CD4-positive, alpha-beta T cell treated with Interleukin-15 for 1 hour (primary cell): ENCODE measurements at regions not wholly inside any gene's neighbourhood (a gene's known extent, or its start where the extent isn't known, plus 50 kb on each side); places are given as distances from the start of the nearest gene placed in this dataset.
"Not testable (repeated sequence)": the region's sequence is repeated elsewhere in the genome, so short reads cannot be mapped to it uniquely, and the experiment has no call there.

Experiments used
- DNase-seq: peaks from one replicate; pipeline ENCODE4 v3.0.0-alpha.2; 2020

DNA sequence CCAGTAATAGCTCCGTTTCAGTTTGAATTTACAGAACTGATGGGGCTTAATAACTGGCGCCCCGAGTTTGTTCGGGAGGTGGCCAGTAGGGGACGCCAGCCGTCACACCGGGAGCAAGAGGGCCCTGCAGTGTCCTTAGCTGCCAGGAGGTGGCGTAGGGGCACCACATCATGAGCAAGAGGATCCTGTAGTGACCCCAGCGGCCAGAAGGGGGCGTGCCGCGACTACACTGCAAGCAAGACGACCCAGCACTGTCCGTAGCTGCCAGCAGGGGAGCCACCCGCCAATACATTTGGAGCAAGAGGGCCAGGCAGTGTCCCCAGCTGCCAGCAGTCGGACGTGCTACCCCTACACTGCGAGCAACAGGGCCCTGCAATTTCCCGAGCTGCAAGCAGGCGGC lies 663.7 kb upstream of the B3GAT1 start:
- DNase-seq, result peak; percentile 54

DNA sequence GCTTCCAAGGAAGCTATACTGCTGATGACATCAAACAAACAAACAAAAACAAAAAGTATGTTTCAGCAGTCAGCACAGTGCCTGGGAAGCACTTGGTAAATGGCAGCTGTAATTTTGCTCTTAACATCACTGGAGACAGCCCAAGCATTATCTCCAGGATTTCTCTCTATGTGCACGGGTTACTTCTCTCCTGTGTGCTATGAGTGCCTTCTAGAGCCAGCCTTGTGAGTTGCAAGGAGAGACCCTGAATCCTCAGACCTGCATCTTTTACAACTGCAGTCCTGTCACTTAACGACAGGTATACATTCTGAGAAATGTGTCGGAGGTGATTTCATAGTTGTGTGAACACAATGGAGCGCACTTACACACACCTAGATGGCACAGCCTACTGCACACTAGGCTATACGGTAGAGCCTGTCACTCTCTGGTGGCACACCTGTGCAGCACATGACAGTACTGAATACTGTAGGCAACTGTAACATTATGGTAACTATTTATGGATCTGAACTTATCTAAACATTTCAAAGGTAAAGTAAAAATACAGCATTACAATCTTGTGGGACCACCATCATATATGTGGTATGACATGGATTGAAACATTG lies 662.5 kb upstream of the B3GAT1 start:
- no peak for DNase-seq

DNA sequence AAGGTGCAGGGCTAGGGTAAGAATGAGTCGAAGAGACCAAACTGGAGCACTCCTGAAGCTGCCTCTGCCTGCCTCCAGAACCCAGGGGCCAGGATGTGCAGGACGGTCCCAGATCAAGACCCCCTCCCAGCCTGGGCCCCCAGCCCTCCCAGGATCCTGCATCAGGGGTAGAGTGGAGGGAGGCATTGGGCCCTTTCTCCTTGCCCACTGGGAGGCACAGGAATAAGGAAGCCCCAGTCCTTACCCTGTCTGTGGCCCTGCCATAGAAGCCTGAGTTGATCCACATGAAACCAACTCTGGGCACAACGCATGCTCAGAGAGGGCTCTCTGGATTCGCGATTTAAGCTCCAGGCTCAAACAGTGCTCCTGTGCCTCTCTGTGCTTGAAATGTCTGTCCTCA lies 661.8 kb upstream of the B3GAT1 start:
- DNase-seq, result no peak

DNA sequence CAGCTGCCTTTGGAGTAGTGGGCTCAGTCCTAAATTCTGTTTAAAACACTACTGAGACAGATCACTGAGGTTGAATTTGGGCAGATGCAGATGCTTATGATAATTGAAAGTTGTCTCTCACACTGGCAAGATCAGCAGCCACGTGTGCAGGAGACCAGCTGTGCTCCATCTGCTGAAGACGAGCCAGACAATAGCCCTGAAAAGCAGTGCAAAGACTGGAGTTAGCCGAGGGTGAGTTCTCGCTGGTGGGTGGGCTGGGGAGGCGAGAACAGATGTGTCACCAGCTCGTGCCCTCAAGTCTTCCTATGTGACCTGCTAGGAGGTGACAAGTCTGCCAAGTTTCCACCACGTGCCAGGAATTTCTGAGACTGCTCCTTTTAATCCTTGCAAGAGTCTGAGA lies 661.3 kb upstream of the B3GAT1 start:
- DNase-seq, result no peak

DNA sequence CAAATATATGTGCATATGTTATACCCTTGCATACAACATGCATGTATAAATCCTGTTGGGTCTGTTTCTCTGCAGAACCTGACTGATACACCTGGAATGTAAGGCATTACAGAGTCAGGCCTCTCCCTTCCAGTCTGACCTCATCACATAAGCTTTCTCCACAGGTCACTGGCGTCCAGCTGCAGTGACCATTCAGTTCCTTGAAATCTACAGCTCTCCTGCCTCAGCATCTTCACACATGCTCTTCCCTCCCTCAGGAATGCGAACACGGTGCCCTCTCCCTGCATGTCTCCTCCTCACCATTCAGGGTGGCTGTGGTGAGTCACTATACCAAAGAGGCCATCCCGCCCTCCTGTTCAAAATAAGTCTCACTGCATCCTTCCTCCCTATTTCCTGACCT lies 657.8 kb upstream of the B3GAT1 start:
- no peak for DNase-seq

DNA sequence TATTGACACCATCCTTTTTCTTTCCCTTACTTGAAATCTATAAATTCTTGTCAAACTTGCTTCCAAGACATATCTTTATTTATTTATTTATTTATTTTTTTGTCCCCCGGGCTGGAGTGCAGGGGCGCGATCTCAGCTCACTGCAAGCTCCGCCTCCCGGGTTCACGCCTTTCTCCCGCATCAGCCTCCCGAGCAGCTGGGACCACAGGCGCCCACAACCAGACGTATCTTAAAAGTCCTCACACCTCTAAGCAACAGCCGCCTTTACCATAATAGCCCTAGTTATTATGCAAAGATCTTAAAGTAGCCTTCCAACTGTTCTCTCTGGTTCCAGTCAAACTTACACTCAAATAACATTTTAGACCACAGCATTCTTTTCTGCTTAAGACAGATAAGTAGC lies 657.0 kb upstream of the B3GAT1 start:
- DNase-seq, result no peak

DNA sequence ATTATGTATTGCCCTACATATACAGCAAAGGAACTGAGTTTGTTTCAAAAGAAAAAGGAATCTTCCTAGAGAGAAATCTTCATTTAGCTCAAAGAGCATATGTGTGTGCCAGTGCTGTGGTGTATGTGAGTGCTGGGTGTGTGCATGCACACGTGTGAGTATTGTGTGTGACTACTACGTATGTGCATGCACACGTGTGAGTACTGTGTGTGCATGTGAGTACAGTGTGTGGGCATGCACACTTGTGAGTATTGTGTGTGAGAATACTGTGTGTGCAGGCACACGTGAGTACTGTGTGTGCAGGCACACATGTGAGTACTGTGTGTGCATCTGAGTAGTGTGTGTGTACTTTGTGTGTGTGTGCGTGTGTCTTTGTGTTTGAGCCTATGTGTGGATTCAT lies 651.0 kb upstream of the B3GAT1 start:
- DNase-seq, result no peak

DNA sequence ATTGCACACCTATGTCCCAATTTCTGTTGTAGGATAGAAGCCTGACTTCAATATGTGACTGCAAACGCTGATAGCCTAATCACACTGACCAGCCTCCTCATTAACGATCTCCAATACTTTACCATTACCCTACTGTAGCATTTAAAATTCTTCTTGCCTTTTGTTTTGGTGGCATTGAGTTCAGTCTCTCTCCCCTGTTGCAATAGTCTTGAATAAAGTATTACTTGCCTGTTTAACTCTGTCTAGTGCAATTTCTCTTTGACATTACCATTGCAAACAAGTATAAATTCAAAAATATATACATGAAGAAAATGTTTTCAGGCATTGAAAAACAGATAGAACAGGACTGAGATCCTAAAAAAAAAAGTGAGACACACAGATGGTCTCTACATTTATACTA lies 649.1 kb upstream of the B3GAT1 start:
- DNase-seq, result no peak

DNA sequence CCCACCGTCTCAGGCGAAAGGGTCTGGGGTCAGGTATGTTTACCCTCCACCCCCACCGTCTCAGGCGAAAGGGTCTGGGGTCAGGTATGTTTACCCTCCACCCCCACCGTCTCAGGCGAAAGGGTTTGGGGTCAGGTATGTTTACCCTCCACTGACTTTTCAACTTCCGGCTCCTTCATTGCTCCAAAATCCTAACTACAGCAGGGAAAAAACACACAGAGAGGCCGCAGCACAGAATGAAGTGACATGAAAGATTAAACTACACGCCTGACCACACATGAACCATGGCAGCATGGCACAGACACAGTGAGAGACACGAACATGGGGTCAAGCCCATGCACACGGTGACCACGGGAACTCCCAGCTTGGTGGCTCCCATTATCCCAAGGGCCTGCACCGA lies 634.9 kb upstream of the B3GAT1 start:
- no peak for DNase-seq

DNA sequence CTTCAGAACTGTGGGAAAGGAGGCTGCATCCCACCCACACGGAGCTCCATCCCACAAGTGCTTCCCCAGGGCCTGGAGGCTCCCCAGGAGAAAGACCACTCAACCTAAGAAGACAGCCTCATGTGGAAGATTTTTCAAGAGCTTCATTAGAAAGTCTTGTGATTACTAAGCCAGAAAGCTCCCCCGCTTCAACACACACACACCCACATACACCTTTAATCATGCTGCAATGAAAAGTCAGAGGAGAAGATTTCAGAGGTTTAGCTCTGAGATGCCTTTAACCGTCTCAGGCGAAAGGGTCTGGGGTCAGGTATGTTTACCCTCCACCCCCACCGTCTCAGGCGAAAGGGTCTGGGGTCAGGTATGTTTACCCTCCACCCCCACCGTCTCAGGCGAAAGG lies 634.5 kb upstream of the B3GAT1 start:
- DNase-seq, result no peak

DNA sequence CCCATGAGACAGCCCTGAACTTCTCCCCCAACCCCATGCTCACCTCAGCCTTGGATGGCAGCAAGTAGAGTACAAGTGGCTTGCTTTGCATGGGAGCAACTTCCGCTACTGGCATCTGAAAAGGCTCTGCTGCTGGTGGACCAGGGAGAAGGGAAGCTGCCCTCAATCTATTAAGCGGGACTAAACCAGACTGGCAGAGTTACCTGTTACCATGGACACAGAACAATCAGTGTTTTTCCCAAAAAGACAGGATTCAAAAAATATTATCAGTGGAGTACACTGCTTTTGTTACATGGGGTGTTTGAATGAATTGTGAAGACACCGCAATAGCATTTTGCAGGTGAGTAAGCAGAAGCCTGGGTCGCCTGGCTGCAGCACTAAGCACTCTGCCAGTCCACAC lies 631.4 kb upstream of the B3GAT1 start:
- DNase-seq, result no peak

DNA sequence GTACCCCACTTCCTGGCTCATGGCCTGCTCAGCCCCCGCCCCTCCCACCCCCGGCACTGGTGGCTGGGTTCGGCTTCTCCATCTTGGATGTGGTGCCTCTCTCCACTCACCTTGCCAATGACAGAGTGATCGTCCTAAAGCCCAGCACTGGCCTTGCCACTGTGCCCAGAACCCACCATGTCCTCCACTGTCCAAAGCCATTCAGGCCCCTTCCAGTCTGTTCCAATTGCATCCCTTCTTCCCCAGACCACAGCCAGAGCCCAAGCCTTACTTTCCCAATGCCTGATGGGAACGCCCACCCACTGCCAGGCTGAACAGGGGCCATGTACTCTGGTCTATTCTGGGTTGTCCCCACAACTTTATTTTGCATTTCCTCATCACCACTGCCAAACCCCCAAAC lies 625.8 kb upstream of the B3GAT1 start:
- DNase-seq, result no peak

DNA sequence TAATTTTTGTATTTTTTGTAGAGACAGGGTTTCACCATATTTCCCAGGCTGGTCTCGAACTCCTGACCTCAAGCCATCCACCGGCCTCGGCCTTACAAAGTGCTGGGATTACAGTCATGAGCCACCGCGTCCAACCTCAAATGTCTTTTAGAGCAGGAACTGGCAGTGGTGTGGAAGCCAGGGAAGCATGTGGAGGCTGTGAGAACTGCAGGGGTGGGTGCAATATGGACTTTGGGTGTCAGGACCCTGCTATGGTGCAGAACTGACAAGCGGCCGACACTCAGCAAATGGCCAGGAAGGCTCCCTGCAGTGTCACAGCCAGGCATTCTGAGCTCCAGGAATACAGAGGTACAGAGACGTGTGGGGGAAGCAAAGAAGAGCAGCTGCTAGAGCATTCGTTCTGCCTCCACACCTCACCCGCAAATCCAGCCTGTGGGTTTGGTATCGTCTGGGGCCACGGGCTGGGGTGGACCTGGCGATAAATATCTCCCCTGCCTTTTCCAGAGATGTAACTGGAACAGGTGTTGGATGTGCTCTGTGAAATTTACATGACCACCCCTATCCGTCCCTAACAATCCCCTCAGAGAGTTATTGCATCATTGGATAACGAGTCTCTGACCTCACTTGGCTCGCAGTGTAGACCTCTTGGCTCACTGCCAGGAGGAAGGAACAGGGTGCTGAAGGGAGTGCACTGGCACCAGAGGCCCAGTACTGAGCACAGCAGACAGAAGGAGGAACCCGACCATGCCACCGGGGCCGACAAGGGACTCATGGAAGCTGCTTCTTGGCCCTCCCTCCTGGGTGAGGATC lies 624.7 kb upstream of the B3GAT1 start:
- DNase-seq, result no peak

DNA sequence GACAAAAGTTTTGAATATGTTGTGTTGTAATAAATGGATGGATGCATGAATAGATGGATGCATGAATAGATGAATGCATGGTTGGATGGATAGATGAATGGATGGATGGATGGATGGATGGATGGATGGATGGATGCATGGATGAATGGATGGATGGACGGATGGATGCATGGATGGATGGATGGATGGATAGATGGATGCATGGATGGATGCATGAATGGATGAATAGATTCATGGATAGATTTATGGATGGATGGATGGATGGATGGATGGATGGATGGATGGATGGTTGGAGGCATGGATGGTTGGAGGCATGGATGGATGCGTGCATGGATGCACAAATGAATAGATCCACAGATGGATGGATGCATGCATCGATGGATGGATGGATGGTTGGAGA lies 623.2 kb upstream of the B3GAT1 start:
- DNase-seq, result no peak

DNA sequence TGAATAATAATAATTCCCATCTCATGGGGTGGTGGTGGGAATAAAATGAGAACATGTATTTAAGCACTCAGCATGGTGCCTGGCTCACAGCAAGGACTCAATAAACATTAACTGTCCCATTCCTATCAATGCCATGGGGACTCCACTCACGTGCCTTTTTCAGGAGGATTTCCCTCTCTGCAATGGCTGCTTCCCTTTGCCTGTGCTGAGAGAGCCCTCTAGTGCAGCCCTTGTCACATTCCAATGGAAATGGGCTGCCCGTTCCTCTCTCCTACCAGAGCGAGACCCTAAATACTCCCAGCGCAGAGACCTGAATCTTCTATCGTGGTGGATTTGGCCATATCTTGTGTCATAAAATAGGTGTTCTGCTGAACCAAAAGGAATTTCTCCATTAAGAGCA lies 621.5 kb upstream of the B3GAT1 start:
- DNase-seq, result no peak

DNA sequence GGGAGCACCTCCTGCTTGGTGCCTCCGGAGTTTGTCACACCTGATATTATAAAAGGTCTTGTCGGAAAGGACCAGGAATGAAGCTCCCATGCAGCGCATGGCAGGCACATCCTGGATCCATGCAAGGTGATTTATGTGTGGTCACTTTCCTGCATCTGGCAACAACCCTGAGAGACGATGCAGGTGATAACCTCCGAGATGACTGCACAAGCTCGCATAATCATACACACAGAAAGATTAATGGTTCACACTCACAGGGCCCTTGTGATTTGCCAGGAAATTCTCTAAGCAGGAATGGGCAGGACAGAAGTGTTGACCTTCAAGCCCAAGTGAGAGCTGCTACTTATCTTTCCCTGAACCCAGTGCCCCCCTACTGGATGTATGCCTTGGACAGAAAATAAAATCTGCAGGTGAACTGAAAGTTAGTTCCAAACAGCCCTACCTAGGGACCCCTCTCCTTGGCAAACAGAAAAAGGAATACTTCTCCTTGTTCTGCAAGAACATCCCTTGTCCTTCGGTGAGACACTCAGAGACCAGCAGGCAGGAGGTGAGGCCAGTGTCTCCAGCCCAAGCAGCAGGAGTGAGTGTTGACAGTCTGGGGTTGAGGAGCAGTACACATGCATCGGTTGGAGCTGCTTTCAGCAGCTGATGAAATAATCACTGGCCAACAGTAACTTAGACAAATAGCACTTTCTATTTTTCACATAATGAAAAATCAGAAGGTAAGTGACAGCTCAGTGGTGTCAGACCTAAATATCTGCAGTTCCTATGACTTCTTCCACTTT lies 619.4 kb upstream of the B3GAT1 start:
- no peak for DNase-seq

DNA sequence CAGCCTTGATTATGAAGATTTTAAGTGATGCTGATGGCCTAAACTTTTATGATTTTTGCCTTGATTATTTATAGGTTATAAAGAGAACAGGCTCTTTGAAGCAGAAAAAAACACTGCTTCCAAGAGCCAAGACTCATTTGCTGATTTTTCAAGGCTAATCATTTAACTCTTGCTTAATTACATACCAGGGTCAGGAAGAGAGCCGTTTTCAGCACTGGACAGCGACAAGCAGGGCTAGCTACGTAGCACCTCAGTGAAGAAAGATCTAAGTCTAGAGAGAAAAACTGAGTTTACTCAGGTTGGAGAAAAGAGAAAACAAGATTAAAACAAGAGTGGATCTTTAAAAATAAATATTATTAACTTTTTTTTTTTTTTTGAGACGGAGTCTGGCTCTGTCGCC lies 615.4 kb upstream of the B3GAT1 start:
- DNase-seq, result no peak

DNA sequence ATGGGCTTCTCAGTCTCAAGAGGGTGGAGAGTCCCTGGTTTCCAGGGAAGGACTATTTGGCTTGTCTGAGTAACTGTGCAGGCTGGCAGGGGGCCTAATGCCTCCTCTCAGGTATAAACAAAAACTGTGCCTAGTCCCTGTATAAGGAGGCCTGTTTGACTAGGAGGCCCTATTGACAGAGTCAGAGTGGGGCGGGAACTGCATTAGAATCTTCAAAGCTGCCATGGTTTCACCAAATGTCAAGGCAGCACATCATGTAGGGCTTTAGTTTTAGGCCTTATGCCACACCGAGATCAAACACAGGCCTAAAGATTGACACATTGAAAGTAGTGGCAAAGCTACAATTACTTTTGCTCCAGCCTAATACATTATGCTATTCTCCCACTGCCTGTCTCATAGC lies 611.5 kb upstream of the B3GAT1 start:
- no peak for DNase-seq

DNA sequence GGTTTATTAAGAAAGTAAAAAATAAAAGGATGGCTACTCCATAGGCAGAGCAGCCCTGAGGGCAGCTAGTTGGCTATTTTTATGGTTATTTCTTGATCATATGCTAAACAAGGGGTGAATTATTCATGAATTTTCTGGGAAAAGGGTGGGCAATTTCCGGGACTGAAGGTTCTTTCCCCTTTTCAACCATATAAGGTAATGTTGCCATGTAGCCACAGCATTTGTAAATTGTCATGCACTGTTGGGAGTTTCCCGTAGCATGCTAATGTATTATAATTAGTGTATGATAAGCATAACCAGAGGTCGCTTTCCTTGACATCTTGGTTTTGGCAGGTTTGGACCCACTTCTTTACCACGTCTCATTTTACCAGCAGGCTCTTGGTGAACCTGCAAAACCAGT lies 610.4 kb upstream of the B3GAT1 start:
- no peak for DNase-seq

DNA sequence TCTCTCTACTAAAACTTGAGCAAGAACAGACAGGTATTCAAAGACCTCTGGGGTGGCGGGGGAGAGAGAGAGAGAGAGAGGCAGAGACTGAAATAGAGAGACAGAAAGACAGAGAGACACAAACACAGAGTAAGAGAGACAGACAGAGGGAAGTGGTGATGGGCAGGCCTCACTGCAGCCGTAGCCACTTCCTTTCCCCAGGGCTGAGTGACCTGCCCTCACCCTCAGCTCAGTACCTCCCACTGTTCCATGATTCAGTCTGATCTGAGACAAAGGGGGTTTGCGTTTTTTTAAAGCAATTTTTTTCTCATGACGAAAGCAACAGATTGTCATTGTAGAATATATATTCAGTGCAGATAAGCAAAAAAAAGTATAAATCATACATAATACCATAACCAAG lies 607.9 kb upstream of the B3GAT1 start:
- DNase-seq, result no peak

DNA sequence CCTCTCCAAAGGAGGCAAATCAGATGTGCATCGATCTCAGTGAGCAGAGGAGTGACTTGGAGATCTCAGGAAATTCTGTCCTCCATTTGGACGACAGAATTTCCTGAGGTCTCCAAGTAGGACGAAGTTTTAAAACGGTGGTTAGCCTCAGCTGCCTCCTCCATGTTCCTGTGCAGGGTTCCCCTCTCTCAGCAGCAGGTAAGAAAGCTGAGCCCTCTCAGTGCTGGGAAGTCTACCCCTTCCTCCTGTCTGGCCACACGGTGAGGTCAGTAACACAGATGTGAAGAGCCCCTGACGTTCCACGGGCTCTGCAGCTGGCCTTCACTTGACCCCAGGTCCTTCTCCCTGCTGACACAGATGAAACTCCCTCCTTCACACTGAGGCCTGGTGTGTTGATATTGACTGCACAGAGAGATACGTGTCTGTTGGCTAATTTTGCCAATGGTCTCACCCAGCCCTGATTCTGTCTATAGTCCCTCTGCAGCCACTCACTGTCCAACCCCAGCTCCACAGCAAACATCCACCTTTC lies 607.4 kb upstream of the B3GAT1 start:
- DNase-seq, result no peak

DNA sequence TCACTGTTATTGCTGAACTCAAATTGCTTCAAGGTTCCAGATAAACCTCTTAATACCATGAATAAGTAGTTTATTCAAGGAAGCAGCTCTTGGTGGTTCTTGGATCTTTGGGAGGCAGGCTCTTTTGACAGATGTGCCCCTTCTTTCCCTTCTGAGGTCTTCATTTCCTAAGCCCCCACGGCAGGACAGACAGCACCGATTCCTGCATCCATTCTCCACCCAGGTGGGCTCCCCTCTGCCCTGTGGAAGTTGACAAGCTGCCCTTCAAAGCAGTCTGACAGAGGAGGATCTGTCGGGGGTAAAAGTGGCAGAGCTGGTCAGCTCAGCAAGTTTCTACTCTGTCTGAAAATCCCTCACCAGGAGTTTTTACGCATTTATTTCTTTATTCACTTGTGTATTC lies 605.3 kb upstream of the B3GAT1 start:
- DNase-seq, result no peak

DNA sequence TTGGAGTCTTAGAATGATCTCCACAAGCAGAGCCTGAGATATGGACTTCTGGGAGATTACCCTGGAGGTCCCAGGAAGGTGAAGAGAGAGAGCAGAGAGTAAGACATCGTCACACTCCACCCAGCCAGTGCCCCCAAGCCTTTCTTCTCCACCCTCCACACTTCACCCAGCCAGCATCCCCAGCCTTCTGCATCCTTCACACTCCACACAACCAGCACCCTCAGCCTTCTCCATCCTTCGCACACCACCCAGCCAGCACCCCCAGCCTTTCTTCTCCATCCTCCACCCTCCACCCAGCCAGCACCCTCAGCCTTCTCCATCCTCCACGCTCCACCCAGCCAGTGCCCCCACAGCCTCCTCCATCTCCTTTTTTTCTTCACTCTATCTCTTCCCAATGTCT lies 603.9 kb upstream of the B3GAT1 start:
- DNase-seq, result no peak

DNA sequence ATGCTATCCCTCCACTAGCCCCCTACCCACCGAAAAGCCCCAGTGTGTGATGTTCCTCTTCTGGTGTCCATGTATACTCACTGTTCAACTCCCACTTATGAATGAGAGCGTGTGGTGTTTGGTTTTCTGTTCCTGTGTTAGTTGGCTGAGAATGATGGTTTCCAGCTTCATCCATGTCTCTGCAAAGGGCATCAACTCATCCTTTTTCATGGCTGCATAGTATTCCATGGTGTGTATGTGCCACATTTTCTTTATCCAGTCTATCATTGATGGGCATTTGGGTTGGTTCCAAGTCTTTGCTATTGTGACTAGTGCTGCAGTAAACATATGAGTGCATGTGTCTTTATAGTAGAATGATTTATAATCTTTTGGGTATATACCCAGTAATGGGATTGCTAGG lies 599.3 kb upstream of the B3GAT1 start:
- DNase-seq, result not testable (repeated sequence)
